Testis (tissue), 2 donors: ENCODE measurements at regions not wholly inside any gene's neighbourhood (a gene's known extent, or its start where the extent isn't known, plus 50 kb on each side); places are given as distances from the start of the nearest gene placed in this dataset.

Experiments used
- CTCF ChIP-seq, 3 experiments: fragments of 450-650 bp in 2 of 3; fragments of 200-600 bp in 1 of 3; sonication (generic) in 1 of 3; IDR thresholded peaks; one replicate each; pipeline ENCODE4 v1.5.1; 2016 to 2019; ENCODE audit warnings: antibody characterized with exemption in 3 of 3, mild to moderate bottlenecking in 2 of 3, moderate library complexity in 1 of 3
- POLR2A ChIP-seq: fragments of 450-650 bp; IDR thresholded peaks from one replicate; pipeline ENCODE4 v1.6.1; 2017; ENCODE audit warnings: antibody characterized with exemption, mild to moderate bottlenecking, moderate library complexity

GRCh38 chr1:38440402-38440801 is 393.8 kb upstream of the POU3F1 start:
- TF ChIP-seq CTCF (IDR thresholded peaks at IDR 0.05) (no peak), POLR2A (no peak)
